ENCODE measurements at regions not wholly inside any gene's neighbourhood (a gene's known extent, or its start where the extent isn't known, plus 50 kb on each side); places are given as distances from the start of the nearest gene placed in this dataset.

DNA sequence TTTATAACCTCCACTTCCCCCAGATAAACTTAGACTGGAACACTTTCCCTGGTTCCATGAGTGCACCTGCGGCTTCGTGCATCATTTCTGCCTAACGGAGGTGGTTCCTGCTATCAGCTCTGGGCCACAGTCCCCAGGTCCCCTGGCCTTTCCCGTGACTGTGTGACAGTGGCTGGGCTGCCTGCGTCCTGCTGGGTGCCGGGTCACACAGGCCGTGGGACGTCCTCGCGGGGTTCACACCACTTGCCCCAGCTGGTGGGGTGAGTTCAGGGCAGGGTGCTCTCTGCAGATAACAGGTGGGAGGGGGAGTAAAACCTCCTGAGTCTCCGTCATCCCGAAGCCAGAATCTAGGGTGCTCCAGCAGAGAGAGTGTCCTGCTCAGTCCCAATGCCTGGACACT, 58.7 kb upstream of the CFAP46 start:
- TF ChIP-seq, protein P1, sequence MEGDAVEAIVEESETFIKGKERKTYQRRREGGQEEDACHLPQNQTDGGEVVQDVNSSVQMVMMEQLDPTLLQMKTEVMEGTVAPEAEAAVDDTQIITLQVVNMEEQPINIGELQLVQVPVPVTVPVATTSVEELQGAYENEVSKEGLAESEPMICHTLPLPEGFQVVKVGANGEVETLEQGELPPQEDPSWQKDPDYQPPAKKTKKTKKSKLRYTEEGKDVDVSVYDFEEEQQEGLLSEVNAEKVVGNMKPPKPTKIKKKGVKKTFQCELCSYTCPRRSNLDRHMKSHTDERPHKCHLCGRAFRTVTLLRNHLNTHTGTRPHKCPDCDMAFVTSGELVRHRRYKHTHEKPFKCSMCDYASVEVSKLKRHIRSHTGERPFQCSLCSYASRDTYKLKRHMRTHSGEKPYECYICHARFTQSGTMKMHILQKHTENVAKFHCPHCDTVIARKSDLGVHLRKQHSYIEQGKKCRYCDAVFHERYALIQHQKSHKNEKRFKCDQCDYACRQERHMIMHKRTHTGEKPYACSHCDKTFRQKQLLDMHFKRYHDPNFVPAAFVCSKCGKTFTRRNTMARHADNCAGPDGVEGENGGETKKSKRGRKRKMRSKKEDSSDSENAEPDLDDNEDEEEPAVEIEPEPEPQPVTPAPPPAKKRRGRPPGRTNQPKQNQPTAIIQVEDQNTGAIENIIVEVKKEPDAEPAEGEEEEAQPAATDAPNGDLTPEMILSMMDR (IDR thresholded peaks at IDR 0.05): no peak
- no peak for TF ChIP-seq POLR2A (IDR thresholded peaks at IDR 0.05)

Data from Peyer's patch (tissue), 4 donors.